Smooth muscle cell (in vitro differentiated cells): ENCODE measurements at regions not wholly inside any gene's neighbourhood (a gene's known extent, or its start where the extent isn't known, plus 50 kb on each side); places are given as distances from the start of the nearest gene placed in this dataset.

Experiments
- DNase-seq: peaks from one replicate; lab custom pipeline; 2025; ENCODE audit not compliant: unreplicated experiment; lab: John Stamatoyannopoulos, UW
- H2AFZ ChIP-seq: fragments of 200-600 bp; sonication (generic); 2 replicates; pipeline ENCODE4 v1.6.0; 2016; ENCODE audit warnings: antibody characterized with exemption, low read depth, mild to moderate bottlenecking
- H3F3A ChIP-seq: fragments of 200-600 bp; sonication (generic); 2 replicates; pipeline ENCODE4 v1.6.0; 2017; ENCODE audit warnings: antibody characterized with exemption, low read depth
- H3K27ac ChIP-seq: fragments of 200-600 bp; sonication (generic); 2 replicates; pipeline ENCODE4 v1.5.1; 2016; ENCODE audit warnings: low read depth, mild to moderate bottlenecking
- H3K27me3 ChIP-seq: fragments of 200-600 bp; sonication (generic); 2 replicates; pipeline ENCODE4 v1.6.1; 2016; ENCODE audit warnings: low read depth, mild to moderate bottlenecking
- H3K36me3 ChIP-seq: fragments of 200-600 bp; sonication (generic); 2 replicates; pipeline ENCODE4 v1.5.1; 2016; ENCODE audit warnings: low read depth
- H3K4me1 ChIP-seq: fragments of 200-600 bp; sonication (generic); 2 replicates; pipeline ENCODE4 v1.5.1; 2016; ENCODE audit warnings: low read depth
- H3K4me2 ChIP-seq: fragments of 200-600 bp; sonication (generic); 2 replicates; pipeline ENCODE4 v1.6.0; 2016; ENCODE audit warnings: mild to moderate bottlenecking
- H3K4me3 ChIP-seq: fragments of 200-600 bp; sonication (generic); 2 replicates; pipeline ENCODE4 v1.5.1; 2016; ENCODE audit warnings: mild to moderate bottlenecking
- H3K79me2 ChIP-seq: fragments of 200-600 bp; sonication (generic); 2 replicates; pipeline ENCODE4 v1.6.0; 2016; ENCODE audit warnings: low read depth, mild to moderate bottlenecking
- H3K9ac ChIP-seq: fragments of 200-600 bp; sonication (generic); 2 replicates; pipeline ENCODE4 v1.6.0; 2016; ENCODE audit warnings: low read depth
- H3K9me3 ChIP-seq: fragments of 200-600 bp; sonication (generic); replicated peaks from 2 replicates; pipeline ENCODE4 v1.5.1; 2016; ENCODE audit warnings: low read depth
- H4K20me1 ChIP-seq: fragments of 200-600 bp; sonication (generic); 2 replicates; pipeline ENCODE4 v1.6.0; 2016; ENCODE audit warnings: low read depth
- CTCF ChIP-seq: fragments of 200-600 bp; sonication (generic); IDR thresholded peaks from 2 replicates; pipeline ENCODE4 v1.5.1; 2017; ENCODE audit warnings: borderline replicate concordance, mild to moderate bottlenecking, antibody characterized with exemption; ENCODE audit not compliant: insufficient read depth, poor library complexity, severe bottlenecking
- WGBS: methylation state at CpG from one replicate; pipeline ENCODE4 v1.1.7; 2016; ENCODE audit warnings: low lambda C conversion rate; 5-methylcytosine and 5-hydroxymethylcytosine counted together

DNA sequence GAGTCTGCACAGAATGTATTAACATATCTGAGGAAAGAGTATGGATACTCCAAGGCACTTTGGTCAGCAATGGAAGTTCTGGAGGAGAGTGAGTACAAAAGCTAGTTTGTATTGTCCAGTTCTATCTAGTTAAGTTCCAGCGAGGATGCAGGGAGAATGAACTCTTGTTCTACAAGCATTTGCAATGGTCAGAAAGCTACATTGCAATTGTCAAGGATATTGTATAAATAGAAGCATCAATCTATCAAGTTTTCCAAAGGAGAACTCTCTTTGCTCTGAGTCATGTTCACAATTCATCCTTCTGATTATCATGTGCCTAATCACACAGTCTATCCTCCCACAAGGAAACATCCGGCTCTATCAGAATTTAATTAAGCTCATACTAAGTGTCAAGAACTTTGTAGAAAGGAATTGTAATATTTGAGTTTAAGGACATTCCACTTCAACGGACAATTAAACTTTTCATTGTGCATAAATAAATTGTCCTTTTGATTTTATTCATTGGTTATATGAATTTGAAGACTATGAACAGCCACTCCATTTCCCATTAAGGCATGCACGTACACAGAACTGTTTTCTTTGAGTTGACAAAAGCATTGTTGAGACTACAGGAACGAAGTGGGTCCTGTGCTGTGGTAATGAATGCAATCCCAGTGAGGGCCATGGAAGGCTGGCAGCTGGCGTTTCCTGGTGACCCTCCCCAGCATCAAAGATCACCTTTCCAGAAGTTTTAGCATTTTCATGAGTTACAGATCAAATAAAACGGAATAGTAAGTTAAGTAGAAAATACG is 973.5 kb upstream of the GOT2 start:
- H3K79me2 ChIP-seq = no peaks in the 10 kb centered on the region
- no peaks in the 10 kb centered on the region for H3F3A ChIP-seq
- no peak overlapping the region for H3K9ac ChIP-seq
- no peaks in the 10 kb centered on the region for H3K4me1 ChIP-seq
- WGBS = 94% methylated on average over 8 of the region's 8 CpGs
- H4K20me1 ChIP-seq = no peaks in the 10 kb centered on the region
- H3K36me3 ChIP-seq = no peaks in the 10 kb centered on the region
- H3K4me2 ChIP-seq = no peak overlapping the region
- no peak overlapping the region for H3K27ac ChIP-seq
- H3K4me3 ChIP-seq = no peak overlapping the region
- TF ChIP-seq CTCF = no peak
- H3K27me3 ChIP-seq = no peaks in the 10 kb centered on the region
- H3K9me3 ChIP-seq = no peaks in the 10 kb centered on the region
- DNase-seq = no peak
- H2AFZ ChIP-seq = no peak overlapping the region

DNA sequence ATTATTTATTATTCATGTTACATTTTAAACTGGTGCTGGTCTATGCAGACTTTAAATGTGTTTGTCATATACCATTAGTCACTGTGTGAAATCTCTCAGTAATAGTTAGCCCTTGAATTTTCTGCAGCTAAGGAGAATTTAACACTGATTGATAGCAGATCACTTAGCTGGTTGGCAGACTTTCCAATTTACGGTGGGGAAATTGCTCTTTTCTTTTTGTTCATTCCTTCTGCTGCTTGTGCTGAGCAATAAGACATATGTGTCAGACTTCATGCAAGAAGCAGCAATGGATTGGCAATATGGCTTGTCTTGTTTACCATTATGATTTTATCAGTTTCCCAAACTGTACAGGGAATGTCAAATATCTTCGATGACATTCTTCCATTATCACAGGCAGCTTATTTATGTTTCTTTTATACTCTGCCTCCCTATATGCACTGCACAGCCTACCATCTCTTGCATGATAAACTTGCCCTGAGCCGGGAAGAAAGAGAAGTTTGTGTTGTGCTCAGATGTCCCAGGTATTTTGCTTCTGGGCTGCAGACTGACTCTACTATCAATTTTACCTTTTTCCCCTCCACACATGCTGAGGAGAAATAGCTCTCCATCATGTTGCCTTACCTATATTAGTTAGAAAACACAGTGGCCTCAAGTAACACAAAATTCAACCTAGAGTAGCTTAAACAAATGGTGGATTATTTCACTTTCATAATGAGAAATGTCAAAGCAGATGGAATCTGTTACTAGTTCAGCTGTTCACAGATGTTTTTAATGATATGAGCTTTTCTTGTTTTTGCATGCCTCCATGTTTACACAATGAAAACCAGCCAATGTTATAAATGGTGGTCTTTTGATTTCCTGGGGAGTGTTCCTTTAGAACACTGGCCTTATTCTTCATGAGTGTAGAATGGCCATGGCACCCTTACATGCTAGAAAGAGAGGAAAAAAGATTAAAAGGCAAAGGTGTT is 968.1 kb upstream of the GOT2 start:
- Histone ChIP-seq H3K9ac (no peak overlapping the region), H3K4me3 (no peak overlapping the region), H3K27ac (no peak overlapping the region), H3K4me2 (no peak overlapping the region), H2AFZ (no peak overlapping the region), H3K27me3 (no peaks in the 10 kb centered on the region), H3K4me1 (no peaks in the 10 kb centered on the region), H4K20me1 (no peaks in the 10 kb centered on the region), H3K36me3 (no peaks in the 10 kb centered on the region), H3K79me2 (no peaks in the 10 kb centered on the region), H3F3A (no peaks in the 10 kb centered on the region), H3K9me3 (no peaks in the 10 kb centered on the region)
- TF ChIP-seq CTCF = no peak
- no peak for DNase-seq
- 79% methylated on average over 3 of the region's 3 CpGs for WGBS

DNA sequence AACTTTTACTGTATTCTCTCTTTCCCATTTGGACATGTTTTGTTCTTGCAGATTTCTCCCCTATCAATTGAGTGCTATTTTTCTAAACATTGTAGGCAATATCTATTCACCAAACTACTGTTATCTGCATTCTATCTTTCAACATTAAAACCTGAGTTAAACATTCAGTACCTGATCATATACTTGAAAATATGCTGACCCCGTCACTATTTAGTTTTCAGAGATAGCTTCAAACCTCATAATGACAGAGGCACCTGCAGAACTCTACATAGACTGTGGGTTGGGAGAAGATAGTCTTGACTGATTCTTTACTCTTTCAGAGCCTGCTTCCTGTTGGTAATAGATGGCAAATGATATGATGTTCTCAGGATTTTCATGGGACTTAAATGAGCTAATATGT is 965.7 kb upstream of the GOT2 start:
- no peak for TF ChIP-seq CTCF

More for the DNA sequence above, 965.7 kb upstream of the GOT2 start:
- Histone ChIP-seq H3K4me3 (no peak overlapping the region), H3K79me2 (no peaks in the 10 kb centered on the region), H3K36me3 (no peaks in the 10 kb centered on the region), H3K9me3 (no peaks in the 10 kb centered on the region), H3K27me3 (no peaks in the 10 kb centered on the region), H3K4me2 (no peak overlapping the region), H3K9ac (no peak overlapping the region), H2AFZ (no peak overlapping the region), H3K4me1 (no peaks in the 10 kb centered on the region), H3F3A (no peaks in the 10 kb centered on the region), H3K27ac (no peak overlapping the region), H4K20me1 (no peaks in the 10 kb centered on the region)
- DNase-seq = no peak
- WGBS = 86% methylated on average over 1 of the region's 1 CpG
